ENCODE measurements at regions not wholly inside any gene's neighbourhood (a gene's known extent, or its start where the extent isn't known, plus 50 kb on each side); places are given as distances from the start of the nearest gene placed in this dataset.
"Not testable (repeated sequence)": the region's sequence is repeated elsewhere in the genome, so short reads cannot be mapped to it uniquely, and the experiment has no call there.

- not testable (repeated sequence) for TF ChIP-seq CTCF, POLR2A (IDR thresholded peaks at IDR 0.05)
These were observed 2021.7 kb upstream of the LRRTM1 start for GRCh38 chr2:82326180-82326767.

Measured in heart left ventricle (tissue), 13 donors.